Fibroblast of lung (primary cell): ENCODE measurements at regions not wholly inside any gene's neighbourhood (a gene's known extent, or its start where the extent isn't known, plus 50 kb on each side); places are given as distances from the start of the nearest gene placed in this dataset.

Experiments
- CTCF ChIP-seq, 2 donors: IDR thresholded peaks in 1 of 2; conservative IDR thresholded peaks in 1 of 2; 1 replicate in 1 of 2; 2 replicates in 1 of 2; pipeline ENCODE4 v1.5.1; 2011 to 2012; ENCODE audit warnings: low read length in 2 of 2, control low read depth in 1 of 2, inconsistent platforms in 1 of 2, low read depth in 1 of 2, mild to moderate bottlenecking in 1 of 2
- EZH2 ChIP-seq: IDR thresholded peaks from 2 replicates; pipeline ENCODE4 v1.5.1; 2012; ENCODE audit warnings: low read length, control low read depth, mild to moderate bottlenecking; ENCODE audit errors: missing control alignments

GRCh38 chr5:96340357-96340756 is 92.7 kb downstream of the PCSK1 start:
- TF ChIP-seq CTCF (conservative IDR thresholded peaks at IDR 0.05 in 1 of 2, IDR thresholded peaks at IDR 0.05 in 1 of 2; ENCODE audit: low read depth in 1 of 2, low read length in 2 of 2) (no peak), EZH2 (no peak)
